Liver (tissue), 3 donors: ENCODE measurements at regions not wholly inside any gene's neighbourhood (a gene's known extent, or its start where the extent isn't known, plus 50 kb on each side); places are given as distances from the start of the nearest gene placed in this dataset.

ENCODE experiments used
- EGR1 ChIP-seq, 2 donors: IDR thresholded peaks; 2 replicates each; pipeline ENCODE4 v1.6.1; 2016 to 2018; ENCODE audit warnings: antibody characterized with exemption in 2 of 2, low read depth in 2 of 2
- JUND ChIP-seq, 2 donors: IDR thresholded peaks; 2 replicates each; pipeline ENCODE4 v1.6.1; 2016; ENCODE audit warnings: antibody characterized with exemption in 2 of 2
- RXRA ChIP-seq, 2 donors: IDR thresholded peaks; 2 replicates each; pipeline ENCODE4 v1.6.1; 2017 to 2018; ENCODE audit warnings: antibody characterized with exemption in 2 of 2, mild to moderate bottlenecking in 1 of 2
- SP1 ChIP-seq: IDR thresholded peaks from 2 replicates; pipeline ENCODE4 v1.6.1; 2018; ENCODE audit warnings: antibody characterized with exemption, mild to moderate bottlenecking
- TF ChIP-seq, protein P1 (sequence below): fragments of 150-350 bp; IDR thresholded peaks from 2 replicates; pipeline ENCODE4 v1.5.1; 2017; ENCODE audit warnings: improper control_type of control experiment, low read depth, low read length; ENCODE audit not compliant: missing input control
- TF ChIP-seq, protein P2 (sequence below): IDR thresholded peaks from 2 replicates; pipeline ENCODE4 v1.6.1; 2016; ENCODE audit warnings: antibody characterized with exemption
- TF ChIP-seq, protein P3 (sequence below): IDR thresholded peaks from 2 replicates; pipeline ENCODE4 v1.6.1; 2016; ENCODE audit warnings: antibody characterized with exemption, mild to moderate bottlenecking
- TF ChIP-seq, protein P4 (sequence below): IDR thresholded peaks from 2 replicates; pipeline ENCODE4 v1.6.1; 2016; ENCODE audit warnings: antibody characterized with exemption
- donor health status: healthy.
- donor health status: healthy.

DNA sequence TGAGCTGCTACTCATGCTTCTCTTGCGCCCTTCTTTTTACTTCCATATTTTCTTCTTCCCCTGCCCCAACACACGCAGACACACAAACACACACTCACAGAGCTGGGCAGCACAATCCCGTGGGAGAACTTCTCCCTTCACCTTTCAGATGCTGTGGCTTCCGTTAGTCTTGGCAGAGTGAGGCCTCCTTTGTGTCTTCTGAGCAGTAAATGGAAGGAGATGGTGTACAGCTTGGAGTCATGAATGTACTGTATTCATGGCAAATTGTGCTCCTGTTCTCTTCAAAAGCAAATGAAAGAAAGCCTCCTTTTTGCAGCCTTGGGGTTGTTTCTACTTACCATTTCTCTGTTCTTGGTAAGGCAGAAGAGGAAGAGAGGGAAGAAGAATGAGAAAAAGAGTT is 456.6 kb upstream of the TLE4 start:
- TF ChIP-seq, protein P1, sequence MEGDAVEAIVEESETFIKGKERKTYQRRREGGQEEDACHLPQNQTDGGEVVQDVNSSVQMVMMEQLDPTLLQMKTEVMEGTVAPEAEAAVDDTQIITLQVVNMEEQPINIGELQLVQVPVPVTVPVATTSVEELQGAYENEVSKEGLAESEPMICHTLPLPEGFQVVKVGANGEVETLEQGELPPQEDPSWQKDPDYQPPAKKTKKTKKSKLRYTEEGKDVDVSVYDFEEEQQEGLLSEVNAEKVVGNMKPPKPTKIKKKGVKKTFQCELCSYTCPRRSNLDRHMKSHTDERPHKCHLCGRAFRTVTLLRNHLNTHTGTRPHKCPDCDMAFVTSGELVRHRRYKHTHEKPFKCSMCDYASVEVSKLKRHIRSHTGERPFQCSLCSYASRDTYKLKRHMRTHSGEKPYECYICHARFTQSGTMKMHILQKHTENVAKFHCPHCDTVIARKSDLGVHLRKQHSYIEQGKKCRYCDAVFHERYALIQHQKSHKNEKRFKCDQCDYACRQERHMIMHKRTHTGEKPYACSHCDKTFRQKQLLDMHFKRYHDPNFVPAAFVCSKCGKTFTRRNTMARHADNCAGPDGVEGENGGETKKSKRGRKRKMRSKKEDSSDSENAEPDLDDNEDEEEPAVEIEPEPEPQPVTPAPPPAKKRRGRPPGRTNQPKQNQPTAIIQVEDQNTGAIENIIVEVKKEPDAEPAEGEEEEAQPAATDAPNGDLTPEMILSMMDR, result no peak
- no peak for TF ChIP-seq SP1
- no peak for TF ChIP-seq RXRA (IDR thresholded peaks at IDR 0.05)
- TF ChIP-seq, protein P2, sequence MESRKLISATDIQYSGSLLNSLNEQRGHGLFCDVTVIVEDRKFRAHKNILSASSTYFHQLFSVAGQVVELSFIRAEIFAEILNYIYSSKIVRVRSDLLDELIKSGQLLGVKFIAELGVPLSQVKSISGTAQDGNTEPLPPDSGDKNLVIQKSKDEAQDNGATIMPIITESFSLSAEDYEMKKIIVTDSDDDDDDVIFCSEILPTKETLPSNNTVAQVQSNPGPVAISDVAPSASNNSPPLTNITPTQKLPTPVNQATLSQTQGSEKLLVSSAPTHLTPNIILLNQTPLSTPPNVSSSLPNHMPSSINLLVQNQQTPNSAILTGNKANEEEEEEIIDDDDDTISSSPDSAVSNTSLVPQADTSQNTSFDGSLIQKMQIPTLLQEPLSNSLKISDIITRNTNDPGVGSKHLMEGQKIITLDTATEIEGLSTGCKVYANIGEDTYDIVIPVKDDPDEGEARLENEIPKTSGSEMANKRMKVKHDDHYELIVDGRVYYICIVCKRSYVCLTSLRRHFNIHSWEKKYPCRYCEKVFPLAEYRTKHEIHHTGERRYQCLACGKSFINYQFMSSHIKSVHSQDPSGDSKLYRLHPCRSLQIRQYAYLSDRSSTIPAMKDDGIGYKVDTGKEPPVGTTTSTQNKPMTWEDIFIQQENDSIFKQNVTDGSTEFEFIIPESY, result no peak
- no peak for TF ChIP-seq EGR1 (IDR thresholded peaks at IDR 0.05; ENCODE audit: low read depth in 2 of 2)
- TF ChIP-seq, protein P3, sequence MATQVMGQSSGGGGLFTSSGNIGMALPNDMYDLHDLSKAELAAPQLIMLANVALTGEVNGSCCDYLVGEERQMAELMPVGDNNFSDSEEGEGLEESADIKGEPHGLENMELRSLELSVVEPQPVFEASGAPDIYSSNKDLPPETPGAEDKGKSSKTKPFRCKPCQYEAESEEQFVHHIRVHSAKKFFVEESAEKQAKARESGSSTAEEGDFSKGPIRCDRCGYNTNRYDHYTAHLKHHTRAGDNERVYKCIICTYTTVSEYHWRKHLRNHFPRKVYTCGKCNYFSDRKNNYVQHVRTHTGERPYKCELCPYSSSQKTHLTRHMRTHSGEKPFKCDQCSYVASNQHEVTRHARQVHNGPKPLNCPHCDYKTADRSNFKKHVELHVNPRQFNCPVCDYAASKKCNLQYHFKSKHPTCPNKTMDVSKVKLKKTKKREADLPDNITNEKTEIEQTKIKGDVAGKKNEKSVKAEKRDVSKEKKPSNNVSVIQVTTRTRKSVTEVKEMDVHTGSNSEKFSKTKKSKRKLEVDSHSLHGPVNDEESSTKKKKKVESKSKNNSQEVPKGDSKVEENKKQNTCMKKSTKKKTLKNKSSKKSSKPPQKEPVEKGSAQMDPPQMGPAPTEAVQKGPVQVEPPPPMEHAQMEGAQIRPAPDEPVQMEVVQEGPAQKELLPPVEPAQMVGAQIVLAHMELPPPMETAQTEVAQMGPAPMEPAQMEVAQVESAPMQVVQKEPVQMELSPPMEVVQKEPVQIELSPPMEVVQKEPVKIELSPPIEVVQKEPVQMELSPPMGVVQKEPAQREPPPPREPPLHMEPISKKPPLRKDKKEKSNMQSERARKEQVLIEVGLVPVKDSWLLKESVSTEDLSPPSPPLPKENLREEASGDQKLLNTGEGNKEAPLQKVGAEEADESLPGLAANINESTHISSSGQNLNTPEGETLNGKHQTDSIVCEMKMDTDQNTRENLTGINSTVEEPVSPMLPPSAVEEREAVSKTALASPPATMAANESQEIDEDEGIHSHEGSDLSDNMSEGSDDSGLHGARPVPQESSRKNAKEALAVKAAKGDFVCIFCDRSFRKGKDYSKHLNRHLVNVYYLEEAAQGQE, result no peak
- no peak for TF ChIP-seq JUND (IDR thresholded peaks at IDR 0.05)
- TF ChIP-seq, protein P4, sequence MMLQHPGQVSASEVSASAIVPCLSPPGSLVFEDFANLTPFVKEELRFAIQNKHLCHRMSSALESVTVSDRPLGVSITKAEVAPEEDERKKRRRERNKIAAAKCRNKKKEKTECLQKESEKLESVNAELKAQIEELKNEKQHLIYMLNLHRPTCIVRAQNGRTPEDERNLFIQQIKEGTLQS, result no peak
